NCI-H748 treated with DMSO at 0.1 percent for 48 hours (cell line): ENCODE measurements at regions not wholly inside any gene's neighbourhood (a gene's known extent, or its start where the extent isn't known, plus 50 kb on each side); places are given as distances from the start of the nearest gene placed in this dataset.
A peak's percentile ranks its signal among the peaks of the same experiment; 100 is the strongest.

Experiments used
- DNase-seq: peaks from one replicate; lab custom pipeline; 2025; lab: John Stamatoyannopoulos, UW

- DNase-seq: no peak
Observed at GRCh38 chr5:103461243-103461642, 101.3 kb downstream of the NUDT12 start.

GRCh38 chr5:103458497-103459040 lies 104.0 kb downstream of the NUDT12 start:
- no peak for DNase-seq

GRCh38 chr5:103456476-103456875 lies 106.1 kb downstream of the NUDT12 start:
- no peak for DNase-seq

- no peak for DNase-seq
Observed at GRCh38 chr5:103455796-103456195, 106.8 kb downstream of the NUDT12 start.

GRCh38 chr5:103454770-103455169 lies 107.8 kb downstream of the NUDT12 start:
- no peak for DNase-seq

GRCh38 chr5:103452666-103453065 lies 109.9 kb downstream of the NUDT12 start:
- DNase-seq: no peak

- no peak for DNase-seq
Observed at GRCh38 chr5:103452089-103452488, 110.5 kb downstream of the NUDT12 start.

- no peak for DNase-seq
Observed at GRCh38 chr5:103451261-103451660, 111.3 kb downstream of the NUDT12 start.

- DNase-seq: no peak
Observed at GRCh38 chr5:103450333-103451061, 112.1 kb downstream of the NUDT12 start.

- no peak for DNase-seq
Observed at GRCh38 chr5:103446813-103447212, 115.8 kb downstream of the NUDT12 start.

GRCh38 chr5:103445426-103446035 lies 117.1 kb downstream of the NUDT12 start:
- DNase-seq: no peak

- no peak for DNase-seq
Observed at GRCh38 chr5:103444333-103445038, 118.1 kb downstream of the NUDT12 start.

- DNase-seq: no peak
Observed at GRCh38 chr5:103442750-103443149, 119.8 kb downstream of the NUDT12 start.

GRCh38 chr5:103441523-103441922 lies 121.1 kb downstream of the NUDT12 start:
- no peak for DNase-seq

GRCh38 chr5:103439007-103439406 lies 123.6 kb downstream of the NUDT12 start:
- no peak for DNase-seq

- no peak for DNase-seq
Observed at GRCh38 chr5:103436656-103437055, 125.9 kb downstream of the NUDT12 start.

- no peak for DNase-seq
Observed at GRCh38 chr5:103436112-103436511, 126.5 kb downstream of the NUDT12 start.

GRCh38 chr5:103435136-103435889 lies 127.3 kb downstream of the NUDT12 start:
- no peak for DNase-seq

GRCh38 chr5:103434057-103434456 lies 128.5 kb downstream of the NUDT12 start:
- DNase-seq: no peak

GRCh38 chr5:103433211-103433610 lies 129.4 kb downstream of the NUDT12 start:
- no peak for DNase-seq

- DNase-seq: no peak
Observed at GRCh38 chr5:103428923-103429322, 133.7 kb downstream of the NUDT12 start.

GRCh38 chr5:103428411-103428871 lies 134.1 kb downstream of the NUDT12 start:
- peak; percentile 58 for DNase-seq
